ACHN (cell line): ENCODE measurements at regions not wholly inside any gene's neighbourhood (a gene's known extent, or its start where the extent isn't known, plus 50 kb on each side); places are given as distances from the start of the nearest gene placed in this dataset.

Source experiments
- DNase-seq: peaks from one replicate; pipeline ENCODE4 v3.0.0-alpha.2; 2015
- in situ Hi-C: cut with HindIII; loops from 2 replicates; pipeline ENCODE4 v1.10.0; 2017; ENCODE audit warnings: low sequenced_read_pairs, low pct_ligation_motif_present, low pct_unique_long_range_greater_than_20kb

GRCh38 chr18:72376256-72376655 lies 167.9 kb downstream of the CBLN2 start:
- DNase-seq: no peak
- in situ Hi-C loops: no loop called here

- peak; percentile 8 for DNase-seq
- in situ Hi-C loops: no loop called here
Observed at GRCh38 chr18:72375618-72376017, 168.5 kb downstream of the CBLN2 start.

GRCh38 chr18:72372076-72372475 lies 172.1 kb downstream of the CBLN2 start:
- in situ Hi-C loops: no loop called here
- DNase-seq: no peak

GRCh38 chr18:72368308-72368707 lies 175.8 kb downstream of the CBLN2 start:
- in situ Hi-C loops: no loop called here
- no peak for DNase-seq

GRCh38 chr18:72360634-72361033 lies 183.5 kb downstream of the CBLN2 start:
- in situ Hi-C loops: no loop called here
- no peak for DNase-seq

GRCh38 chr18:72342933-72343332 lies 201.2 kb downstream of the CBLN2 start:
- no peak for DNase-seq
- in situ Hi-C loops: no loop called here

- in situ Hi-C loops: no loop called here
- DNase-seq: no peak
Observed at GRCh38 chr18:72339976-72340375, 204.2 kb downstream of the CBLN2 start.

GRCh38 chr18:72336786-72337185 lies 207.4 kb downstream of the CBLN2 start:
- no peak for DNase-seq
- in situ Hi-C loops: no loop called here

- DNase-seq: no peak
- in situ Hi-C loops: no loop called here
Observed at GRCh38 chr18:72329533-72329932, 214.6 kb downstream of the CBLN2 start.

GRCh38 chr18:72325307-72325706 lies 218.8 kb downstream of the CBLN2 start:
- in situ Hi-C loops: no loop called here
- no peak for DNase-seq

- in situ Hi-C loops: no loop called here
- no peak for DNase-seq
Observed at GRCh38 chr18:72324677-72325076, 219.5 kb downstream of the CBLN2 start.

GRCh38 chr18:72316497-72316896 lies 227.6 kb downstream of the CBLN2 start:
- DNase-seq: no peak
- in situ Hi-C loops: no loop called here

GRCh38 chr18:72283148-72283925 lies 260.8 kb downstream of the CBLN2 start:
- DNase-seq: no peak
- in situ Hi-C loops: no loop called here

GRCh38 chr18:72273025-72273424 lies 271.1 kb downstream of the CBLN2 start:
- in situ Hi-C loops: no loop called here
- DNase-seq: no peak

- in situ Hi-C loops: no loop called here
- DNase-seq: peak; percentile 6
Observed at GRCh38 chr18:72261590-72261989, 282.6 kb downstream of the CBLN2 start.

- in situ Hi-C loops: no loop called here
- no peak for DNase-seq
Observed at GRCh38 chr18:72246076-72246475, 298.1 kb downstream of the CBLN2 start.

- DNase-seq: no peak
Observed at GRCh38 chr18:72235422-72235821, 308.7 kb downstream of the CBLN2 start.

GRCh38 chr18:72233106-72233505 lies 311.0 kb downstream of the CBLN2 start:
- in situ Hi-C loops: no loop called here
- no peak for DNase-seq

More at GRCh38 chr18:72235422-72235821, 308.7 kb downstream of the CBLN2 start:
- in situ Hi-C loops: no loop called here

- DNase-seq: no peak
- in situ Hi-C loops: no loop called here
Observed at GRCh38 chr18:72232644-72233043, 311.5 kb downstream of the CBLN2 start.

GRCh38 chr18:72225958-72226357 lies 318.2 kb downstream of the CBLN2 start:
- no peak for DNase-seq
- in situ Hi-C loops: no loop called here

GRCh38 chr18:72223733-72224132 lies 320.4 kb downstream of the CBLN2 start:
- DNase-seq: no peak
- in situ Hi-C loops: no loop called here
